ENCODE measurements at regions not wholly inside any gene's neighbourhood (a gene's known extent, or its start where the extent isn't known, plus 50 kb on each side); places are given as distances from the start of the nearest gene placed in this dataset.

GRCh38 chr3:188047536-188047935 lies 106.4 kb upstream of the LPP start:
- DNase-seq = no peak

DNA sequence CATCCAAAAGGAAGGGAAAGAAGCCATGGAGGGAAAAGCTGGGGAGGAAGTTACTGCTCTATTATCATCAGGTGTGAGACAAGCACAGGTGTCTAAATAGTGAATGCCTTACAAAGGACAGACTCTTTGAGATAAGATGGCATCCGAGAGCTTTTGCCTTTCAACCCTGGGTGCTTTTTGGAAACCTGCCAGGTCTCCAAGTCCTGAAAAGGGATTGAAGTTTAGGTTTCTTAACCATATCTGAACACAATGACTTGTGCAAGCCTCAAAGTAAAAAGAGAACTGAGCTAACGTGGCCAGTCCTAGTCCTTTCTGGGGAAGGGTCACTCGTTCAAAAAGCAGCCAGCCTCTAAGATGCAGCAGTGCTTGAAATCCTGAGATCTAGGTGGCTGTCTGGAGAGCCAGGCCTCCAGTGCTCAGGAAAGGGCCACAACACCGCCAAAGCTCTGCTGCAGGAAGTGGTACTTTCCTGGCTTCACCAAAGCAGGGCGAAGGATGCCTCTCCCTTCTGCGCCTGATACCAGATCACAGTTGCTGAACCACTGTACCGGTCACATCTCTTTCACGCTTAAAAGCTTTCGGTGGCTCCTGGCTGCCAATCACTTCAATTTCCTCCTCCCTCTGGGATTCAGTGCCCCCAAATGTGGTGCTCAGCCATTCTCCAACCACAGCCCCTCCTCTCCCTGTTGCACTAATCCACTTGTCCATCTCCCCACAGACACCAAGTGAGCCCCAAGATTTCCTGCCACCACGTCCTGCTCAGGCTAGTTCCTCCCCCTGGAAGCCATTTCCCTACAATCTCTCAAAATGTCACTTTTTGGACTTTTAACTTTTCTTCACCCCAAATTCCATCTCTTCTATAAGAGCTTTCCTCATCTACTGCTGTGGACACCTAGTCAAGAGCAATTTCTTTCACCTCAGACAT lies 104.1 kb upstream of the LPP start:
- no peak for DNase-seq

DNA sequence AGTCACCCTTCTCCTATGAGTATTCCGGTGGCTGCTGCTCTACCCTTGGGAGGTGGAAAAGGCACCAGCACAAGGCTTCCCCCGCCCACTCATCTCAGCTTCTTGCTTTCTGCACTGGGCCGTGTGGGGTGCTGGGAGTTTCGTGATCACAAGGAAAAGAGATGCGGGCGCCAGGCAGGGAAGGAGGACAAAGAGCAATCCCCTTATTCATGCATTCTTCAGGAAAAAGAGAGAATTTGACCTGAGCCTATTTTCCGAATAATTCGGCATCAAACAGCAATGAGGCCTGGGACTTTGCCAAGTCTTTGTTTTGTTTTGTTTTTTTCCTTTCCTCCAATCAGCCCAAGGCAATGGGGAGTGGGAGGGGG lies 102.2 kb upstream of the LPP start:
- DNase-seq = no peak

GRCh38 chr3:188052169-188053035 lies 101.6 kb upstream of the LPP start:
- DNase-seq = no peak

DNA sequence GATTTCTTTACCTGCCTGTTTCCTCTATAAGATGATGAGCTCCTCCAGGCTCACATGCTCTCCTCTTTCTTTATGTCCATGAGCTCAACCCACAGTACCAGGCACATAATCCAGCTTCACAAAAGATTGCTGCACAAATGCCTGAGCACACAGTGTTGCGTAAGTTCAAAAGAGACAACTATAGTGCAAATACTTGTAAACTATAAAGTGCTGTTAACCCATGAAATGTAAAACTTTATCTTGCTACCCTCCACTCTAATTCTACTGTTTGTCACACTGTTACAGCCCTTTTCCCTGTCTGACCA lies 101.0 kb upstream of the LPP start:
- DNase-seq = no peak

GRCh38 chr3:188053710-188054380 lies 100.1 kb upstream of the LPP start:
- DNase-seq = no peak

- DNase-seq = no peak
Observed at GRCh38 chr3:188054541-188054940, 99.4 kb upstream of the LPP start.

- no peak for DNase-seq
Observed at GRCh38 chr3:188055388-188055787, 98.6 kb upstream of the LPP start.

DNA sequence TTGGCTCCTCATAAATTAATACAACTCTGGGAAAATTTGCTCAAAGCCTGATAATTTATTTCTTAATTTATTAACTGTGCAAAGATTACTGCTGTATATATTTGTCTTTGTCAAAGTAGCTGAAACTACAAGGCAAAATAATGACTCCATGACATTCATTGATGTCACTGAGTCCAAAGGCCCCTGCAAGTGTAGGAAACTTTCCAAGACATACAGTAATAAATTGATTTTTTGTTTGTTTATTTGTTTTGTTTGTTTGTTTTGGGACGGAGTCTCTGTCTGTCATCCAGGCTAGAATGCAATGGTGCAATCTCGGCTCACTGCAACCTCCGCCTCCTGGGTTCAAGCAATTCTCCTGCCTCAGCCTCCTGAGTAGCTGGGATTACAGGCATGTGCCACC lies 96.8 kb upstream of the LPP start:
- no peak for DNase-seq

DNA sequence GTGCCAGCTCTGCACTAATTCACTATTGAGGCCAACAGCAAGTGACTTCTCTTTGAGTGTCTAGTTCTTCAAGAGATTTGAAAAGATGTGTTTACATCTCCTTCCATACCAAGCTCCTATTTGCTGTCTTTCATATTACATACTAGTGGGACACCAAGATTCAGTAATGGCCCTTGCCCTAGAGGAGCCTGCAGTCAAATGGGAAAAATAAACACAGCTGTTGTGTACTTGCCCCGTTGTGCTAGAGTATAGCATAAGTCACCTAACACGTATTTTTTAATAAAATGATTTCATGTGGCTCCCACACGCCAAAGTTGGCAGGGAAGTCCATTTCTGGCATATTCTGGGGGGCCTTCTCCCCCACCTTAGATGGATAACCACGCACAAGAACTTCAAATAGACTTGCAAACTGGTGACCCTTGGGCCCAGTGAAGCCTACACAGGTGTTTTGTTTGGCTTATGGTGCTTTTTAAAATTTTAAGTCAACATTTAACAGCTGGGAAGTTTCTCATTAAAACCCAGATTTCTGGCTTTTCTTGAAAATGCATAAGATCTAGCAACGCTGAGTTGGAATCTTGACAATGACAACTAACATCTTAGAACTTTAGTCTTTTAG lies 95.3 kb upstream of the LPP start:
- no peak for DNase-seq

DNA sequence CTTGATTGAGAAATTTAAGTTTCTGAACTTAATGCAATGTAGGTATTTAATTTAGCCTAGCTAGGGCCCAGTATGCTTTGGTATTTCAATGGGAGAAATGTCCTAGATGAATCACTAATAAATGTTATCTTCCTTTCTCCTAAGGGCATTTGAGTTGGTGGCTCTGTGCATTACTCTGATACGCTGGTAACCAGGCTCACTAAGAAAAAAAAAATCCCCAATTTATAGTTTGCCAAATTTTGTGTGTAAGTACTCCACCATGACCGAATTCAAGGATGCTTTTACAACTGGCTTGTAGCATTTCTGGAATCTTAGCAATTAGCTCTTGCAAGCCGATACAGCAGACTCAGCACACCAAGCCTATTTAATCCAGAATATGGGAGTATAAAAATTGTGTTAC lies 94.6 kb upstream of the LPP start:
- no peak for DNase-seq

DNA sequence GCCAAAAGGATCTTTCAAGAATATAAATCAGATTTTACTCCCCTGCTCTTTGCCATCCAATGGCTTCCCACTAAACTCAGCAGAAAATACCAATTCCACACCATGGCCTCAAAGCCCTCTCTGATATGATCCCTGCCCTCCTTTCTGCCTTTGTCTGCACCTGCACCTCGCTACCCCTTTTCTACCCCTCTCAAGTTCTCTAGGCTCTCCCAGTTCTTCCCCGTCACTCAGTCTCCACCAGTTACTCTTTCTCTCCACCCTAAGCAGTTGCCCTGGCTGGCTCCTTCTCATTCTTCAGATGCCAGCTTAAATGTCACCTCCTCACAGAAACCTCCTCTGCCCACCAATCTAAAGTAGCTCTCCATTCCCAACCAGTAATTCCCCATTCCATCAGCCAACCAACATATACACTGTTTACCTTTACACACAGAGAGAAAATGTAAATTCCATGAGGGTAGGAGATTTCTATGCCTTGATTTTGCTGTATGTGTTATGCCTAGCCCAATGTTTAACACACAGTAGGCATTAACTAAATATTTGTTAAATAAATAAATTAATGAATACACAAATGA lies 93.6 kb upstream of the LPP start:
- no peak for DNase-seq

DNA sequence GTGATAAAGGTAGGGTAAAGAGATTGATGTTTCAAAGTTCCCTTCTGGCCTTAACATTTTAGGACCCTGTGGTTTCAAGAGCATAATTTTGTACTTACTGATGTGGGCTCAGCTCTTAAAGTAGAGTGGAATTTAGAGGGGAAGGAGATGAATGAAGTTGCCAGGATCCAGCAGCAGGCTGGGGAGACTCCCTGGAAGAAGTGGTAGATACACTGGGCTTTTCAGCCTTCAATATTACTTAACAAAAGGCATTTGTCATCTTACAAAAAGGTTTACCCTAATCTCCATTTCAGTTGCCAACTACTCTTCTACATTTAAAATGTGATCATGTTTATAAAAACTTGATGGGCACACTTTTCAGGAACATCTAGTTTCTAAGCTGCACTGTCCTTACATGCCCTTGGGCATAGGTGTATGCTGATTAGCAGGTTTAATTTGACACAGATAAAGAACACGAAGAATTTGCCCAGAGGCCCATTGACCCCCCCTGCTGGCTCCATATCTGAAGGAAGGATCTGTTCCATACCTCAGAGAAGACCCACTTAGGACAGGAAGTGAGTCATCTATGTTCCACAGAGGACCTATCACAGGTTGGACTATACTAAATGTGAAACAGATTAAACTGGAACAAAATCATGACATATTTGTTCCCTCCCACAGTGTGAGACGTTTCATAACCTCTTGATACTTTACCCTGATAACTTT lies 93.0 kb upstream of the LPP start:
- DNase-seq = no peak

DNA sequence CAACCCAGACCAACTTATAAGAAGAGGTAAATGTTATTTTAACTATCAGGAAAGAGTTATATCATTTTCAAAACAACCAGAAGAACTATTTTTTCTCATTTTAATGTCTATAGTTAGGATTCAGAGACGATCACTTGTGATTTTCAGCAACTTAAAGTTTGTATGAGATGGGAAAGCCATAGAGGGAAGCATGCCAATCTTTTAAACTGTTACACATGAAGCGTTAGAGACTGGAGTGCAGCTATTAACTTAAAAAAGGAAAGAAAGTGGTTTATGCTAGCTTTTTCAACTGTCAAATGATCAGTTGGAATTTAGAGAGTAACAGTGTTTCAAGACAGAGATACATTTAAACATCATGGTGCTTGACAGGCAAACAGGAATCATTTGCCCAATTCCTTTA lies 91.7 kb upstream of the LPP start:
- no peak for DNase-seq

GRCh38 chr3:188064831-188065493 lies 89.0 kb upstream of the LPP start:
- DNase-seq = no peak

DNA sequence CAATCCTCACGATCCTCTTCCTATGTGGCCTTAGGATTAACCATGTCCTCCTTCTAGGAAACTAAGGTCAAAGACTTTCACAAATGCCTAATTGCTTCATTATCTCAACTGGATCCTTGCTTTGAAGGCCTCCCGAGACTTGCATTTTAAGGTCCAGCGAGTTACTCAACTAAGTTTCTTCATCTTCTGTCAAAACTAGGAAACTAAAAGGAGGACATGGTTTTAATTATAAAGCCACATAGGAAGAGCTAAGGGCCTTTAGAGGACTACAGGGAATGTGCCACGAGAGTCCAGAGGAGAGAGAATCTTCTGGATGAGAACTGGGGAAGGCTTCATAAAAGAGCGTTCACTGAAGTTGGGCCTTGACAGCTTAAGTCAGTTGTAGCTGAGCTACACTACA lies 87.8 kb upstream of the LPP start:
- DNase-seq = no peak

DNA sequence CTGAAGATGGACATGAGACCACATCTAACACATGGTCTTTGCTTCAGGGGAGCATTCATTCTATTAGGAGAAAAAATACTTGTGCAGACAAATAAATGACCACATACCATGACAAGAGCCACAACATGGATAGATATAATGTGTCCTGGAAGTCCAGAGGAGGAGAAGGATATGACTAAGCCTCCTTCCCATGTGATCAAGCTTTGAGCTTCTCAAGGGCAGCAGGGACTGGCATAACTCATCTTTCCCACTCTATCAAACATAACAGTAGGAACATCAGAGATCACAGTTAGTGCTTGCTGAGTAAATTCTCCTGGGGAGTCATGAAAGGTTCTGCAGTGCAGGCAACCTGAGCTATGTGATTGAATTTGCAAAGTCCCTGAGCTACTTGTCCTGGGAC lies 86.0 kb upstream of the LPP start:
- no peak for DNase-seq

DNA sequence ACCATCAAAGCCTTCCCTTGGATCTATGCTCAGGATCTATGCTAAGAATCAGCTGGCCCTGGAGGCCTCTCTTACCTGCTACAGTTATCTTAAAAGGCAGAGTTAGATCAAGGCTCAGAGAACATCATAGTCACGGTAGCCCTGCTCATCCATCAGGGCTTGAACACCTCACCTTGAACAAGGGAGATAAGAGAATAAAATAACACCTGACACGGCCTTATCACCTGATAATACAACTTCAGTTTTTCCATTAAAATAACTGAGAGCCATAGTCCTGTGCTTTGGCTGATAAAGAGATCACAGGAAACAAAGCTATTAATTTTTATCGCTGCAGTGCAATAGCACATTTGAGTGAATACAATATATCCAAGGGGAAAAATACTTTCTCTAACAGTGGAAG lies 85.6 kb upstream of the LPP start:
- no peak for DNase-seq

- no peak for DNase-seq
Observed at GRCh38 chr3:188071636-188072035, 82.3 kb upstream of the LPP start.

DNA sequence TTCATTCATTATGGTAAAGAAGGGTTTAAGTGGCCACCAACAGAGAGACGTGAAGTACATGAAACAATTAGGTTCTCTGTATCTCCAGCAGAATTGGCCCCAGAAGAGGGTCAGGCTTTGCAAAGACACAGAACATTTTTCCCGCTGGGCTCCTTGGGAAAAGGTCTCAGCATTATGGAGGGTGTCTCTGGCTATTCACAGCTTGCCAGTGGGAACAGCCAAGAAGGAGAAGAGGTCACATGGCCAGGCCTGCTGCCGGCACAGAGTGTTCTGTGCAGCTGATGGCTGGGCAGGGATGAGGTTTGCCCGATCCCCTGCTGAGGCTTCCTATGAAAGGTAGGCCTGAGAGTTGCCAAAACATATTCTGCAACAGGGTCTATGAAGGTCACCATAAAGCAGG lies 77.8 kb upstream of the LPP start:
- DNase-seq = no peak

- DNase-seq = no peak
Observed at GRCh38 chr3:188077160-188077799, 76.7 kb upstream of the LPP start.
